ENCODE measurements at regions not wholly inside any gene's neighbourhood (a gene's known extent, or its start where the extent isn't known, plus 50 kb on each side); places are given as distances from the start of the nearest gene placed in this dataset.
"Not testable (repeated sequence)": the region's sequence is repeated elsewhere in the genome, so short reads cannot be mapped to it uniquely, and the experiment has no call there.

- no peak for DNase-seq (ENCODE audit: low read depth)
Observed at GRCh38 chr1:38746941-38747600, 112.5 kb downstream of the RRAGC start.

DNA sequence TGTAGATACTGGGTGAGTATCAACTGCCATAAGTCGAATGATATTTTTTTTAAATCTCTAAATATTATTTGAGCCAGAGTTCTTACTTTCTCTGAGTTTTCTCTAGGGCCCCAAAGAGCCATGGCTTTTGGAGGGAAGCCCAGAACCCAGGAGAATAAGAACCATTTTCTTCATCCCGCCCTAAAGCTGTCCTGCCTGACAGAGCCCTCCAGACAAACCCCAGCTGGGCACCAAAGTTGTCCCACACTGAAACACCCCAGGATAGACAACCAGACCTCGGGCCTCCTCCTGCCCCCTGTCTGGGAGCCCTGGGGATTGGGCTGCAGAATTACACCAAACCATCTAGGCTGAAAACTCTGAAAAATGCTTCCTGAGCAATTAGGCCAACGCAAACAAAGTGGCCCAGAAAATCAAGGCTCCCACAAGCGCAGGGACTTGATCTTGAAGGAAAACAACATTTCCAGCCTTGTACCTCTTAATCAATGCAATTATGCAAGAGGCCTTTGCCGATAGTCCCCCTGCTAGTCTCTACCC, 113.1 kb downstream of the RRAGC start:
- no peak for DNase-seq (ENCODE audit: low read depth)

- no peak for DNase-seq (ENCODE audit: low read depth)
Observed at GRCh38 chr1:38745476-38746401, 113.8 kb downstream of the RRAGC start.

DNA sequence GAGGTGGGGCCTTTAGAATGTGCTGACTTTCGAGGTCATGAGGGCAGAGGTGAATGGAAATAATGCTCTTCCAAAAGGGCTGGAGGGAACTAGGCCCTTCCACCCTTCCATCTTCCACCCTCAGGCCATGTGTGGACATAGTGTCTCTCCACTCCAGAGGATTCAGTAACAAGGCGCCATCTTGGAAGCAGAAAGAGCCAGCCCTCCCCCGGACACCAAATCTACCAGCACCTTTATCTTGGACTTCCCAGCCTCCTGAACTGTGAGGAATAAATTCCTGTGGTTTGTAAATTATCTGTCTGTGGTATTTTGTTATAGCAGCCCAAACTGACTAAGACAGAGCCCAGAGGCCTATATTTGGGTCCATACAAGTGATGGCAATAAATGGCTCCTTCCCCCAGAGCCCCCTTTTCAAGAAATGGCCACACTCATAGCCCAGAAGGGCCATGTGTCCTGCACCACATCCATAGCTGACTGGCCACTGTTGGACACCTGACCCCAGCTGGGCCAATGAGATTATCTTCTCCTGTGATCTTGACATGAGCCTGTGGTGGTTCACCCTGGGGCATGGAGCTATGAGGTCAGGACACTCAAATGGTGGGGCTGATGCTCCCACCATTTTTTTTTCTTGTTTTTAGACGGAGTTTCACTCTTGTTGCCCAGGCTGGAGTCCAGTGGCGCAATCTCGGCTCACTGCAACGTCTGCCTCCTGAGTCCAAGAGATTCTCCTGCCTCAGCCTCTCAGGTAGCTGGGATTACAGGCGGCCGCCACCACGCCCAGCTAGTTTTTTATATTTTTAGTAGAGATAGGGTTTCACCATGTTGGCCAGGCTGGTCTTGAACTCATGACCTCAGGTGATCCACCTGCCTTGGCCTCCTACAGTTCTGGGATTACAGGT, 114.9 kb downstream of the RRAGC start:
- no peak for DNase-seq (ENCODE audit: low read depth)

DNA sequence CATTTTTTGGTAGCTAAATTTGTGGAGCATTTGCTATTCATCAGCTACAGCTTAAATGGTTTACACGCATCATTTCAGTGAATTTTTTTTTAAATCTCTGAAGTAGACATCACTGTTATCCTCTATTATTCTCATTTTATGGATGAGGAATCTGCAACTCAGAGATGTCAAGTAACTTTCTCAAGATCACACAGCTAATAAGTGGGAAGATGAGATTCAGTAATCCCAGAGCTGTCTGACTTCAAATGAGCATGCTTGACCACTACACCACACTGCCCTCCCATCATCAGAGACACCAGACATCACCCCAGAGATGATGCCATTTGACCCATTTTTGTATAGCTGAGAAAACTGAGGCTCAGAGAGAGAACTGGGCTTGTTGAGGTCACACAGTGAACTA, 116.4 kb downstream of the RRAGC start:
- DNase-seq (ENCODE audit: low read depth), result no peak

GRCh38 chr1:38741341-38741740, 118.2 kb downstream of the RRAGC start:
- no peak for DNase-seq (ENCODE audit: low read depth)

GRCh38 chr1:38740487-38740886, 119.1 kb downstream of the RRAGC start:
- no peak for DNase-seq (ENCODE audit: low read depth)

GRCh38 chr1:38738207-38738606, 121.4 kb downstream of the RRAGC start:
- no peak for DNase-seq (ENCODE audit: low read depth)

GRCh38 chr1:38736399-38736798, 123.2 kb downstream of the RRAGC start:
- no peak for DNase-seq (ENCODE audit: low read depth)

DNA sequence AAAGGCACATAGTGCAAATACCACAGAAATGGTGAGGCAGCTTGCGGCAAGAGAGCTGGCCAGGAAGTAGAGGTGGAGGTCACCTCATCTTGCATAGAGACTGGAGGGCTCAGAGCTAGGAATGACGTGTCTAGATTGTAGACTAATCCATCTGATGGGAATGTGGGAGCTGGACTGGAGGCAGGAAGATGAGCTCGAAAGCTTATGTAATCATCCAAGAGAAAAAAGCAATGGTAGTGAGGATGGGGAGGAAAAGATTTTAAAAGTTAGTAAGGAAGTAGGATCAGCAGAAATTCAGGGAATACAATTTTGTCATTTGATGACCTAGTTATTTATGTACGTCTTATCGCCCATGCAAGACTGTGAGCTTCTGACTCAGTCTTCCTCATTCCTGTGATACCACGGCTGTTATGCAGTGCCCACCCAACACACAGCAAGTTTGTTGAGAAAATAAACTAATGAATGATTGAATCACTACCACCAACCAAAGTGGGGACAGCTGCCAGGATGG, 123.9 kb downstream of the RRAGC start:
- DNase-seq (ENCODE audit: low read depth), result no peak

DNA sequence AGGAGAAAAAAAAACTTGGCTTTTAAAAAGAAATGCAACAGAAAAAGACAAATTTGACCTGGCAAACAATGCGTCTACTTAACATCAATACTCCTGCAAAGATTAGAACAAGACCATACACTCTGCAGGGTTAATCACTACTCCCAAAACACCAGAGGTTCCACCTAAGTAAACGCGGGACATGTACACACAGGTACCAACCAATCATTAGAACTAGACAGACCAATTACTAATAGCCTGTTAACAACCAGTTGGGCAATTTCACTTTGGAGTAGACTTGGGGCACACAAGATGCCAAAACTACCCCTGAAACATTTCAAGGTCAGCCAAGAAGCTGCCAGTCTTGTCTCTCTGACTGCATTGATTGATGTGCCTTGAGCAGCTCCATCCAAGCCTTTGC, 125.8 kb downstream of the RRAGC start:
- DNase-seq (ENCODE audit: low read depth), result no peak

GRCh38 chr1:38730511-38731397, 128.8 kb downstream of the RRAGC start:
- DNase-seq (ENCODE audit: low read depth), result no peak

DNA sequence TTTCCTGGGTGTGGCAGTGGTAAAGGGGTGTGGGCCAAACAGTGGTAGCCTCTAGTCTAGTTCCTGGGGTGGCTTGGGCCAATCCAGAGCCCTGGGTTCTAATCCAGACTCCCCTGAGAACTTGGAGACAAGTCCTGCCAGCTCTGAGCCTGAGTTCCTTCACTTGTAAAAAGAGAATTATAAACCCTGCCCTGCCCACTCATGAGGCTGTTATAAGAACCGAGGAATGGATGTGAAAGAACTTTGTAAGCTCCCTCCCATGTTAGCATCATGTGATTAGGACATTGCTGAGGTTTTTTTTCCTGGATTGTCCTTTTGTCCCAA, 131.0 kb downstream of the RRAGC start:
- DNase-seq (ENCODE audit: low read depth), result no peak

DNA sequence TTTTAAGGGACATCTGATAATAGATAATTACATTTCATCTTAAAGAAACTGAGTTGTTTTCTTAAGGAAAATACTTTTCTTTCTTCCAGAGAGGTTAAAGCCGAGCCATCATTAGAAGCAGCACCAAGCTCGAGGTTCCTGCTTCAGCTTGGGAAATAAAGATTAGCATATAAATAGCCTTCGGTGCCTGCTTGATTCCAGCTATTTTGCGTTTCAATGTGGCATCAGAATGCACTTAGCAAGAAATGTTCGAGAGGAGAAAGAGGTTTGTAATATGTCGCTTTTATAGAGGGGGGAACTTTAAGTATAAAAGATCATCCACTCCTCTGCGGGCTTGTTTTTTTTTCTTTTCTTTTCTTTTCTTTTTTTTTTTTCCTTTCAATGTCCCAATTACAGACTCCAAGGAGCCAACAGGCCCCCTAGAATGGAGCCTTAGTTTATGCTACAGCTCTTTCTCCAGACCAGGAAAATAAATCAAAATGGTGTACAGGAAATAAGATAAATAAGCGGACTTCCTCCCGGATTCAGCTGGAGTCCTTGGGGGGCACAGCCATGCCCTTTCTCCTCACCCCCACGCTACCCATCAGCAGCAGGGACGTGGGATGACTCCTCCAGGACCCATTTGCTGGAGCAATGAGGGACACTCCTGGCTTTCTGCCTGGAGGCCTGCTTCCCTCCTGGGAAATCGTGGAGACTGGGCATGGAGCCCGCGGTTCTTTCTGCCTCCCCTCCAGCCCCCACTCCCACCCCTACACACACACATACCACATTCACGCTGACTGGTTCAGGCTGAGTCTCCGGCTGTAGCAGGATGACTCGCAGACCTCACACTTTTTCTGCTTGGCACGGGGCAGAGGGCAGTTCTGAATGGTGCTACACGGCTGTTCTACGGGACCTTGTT, 131.6 kb downstream of the RRAGC start:
- no peak for DNase-seq (ENCODE audit: low read depth)

- DNase-seq (ENCODE audit: low read depth), result not testable (repeated sequence)
Observed at GRCh38 chr1:38725321-38725961, 134.1 kb downstream of the RRAGC start.

DNA sequence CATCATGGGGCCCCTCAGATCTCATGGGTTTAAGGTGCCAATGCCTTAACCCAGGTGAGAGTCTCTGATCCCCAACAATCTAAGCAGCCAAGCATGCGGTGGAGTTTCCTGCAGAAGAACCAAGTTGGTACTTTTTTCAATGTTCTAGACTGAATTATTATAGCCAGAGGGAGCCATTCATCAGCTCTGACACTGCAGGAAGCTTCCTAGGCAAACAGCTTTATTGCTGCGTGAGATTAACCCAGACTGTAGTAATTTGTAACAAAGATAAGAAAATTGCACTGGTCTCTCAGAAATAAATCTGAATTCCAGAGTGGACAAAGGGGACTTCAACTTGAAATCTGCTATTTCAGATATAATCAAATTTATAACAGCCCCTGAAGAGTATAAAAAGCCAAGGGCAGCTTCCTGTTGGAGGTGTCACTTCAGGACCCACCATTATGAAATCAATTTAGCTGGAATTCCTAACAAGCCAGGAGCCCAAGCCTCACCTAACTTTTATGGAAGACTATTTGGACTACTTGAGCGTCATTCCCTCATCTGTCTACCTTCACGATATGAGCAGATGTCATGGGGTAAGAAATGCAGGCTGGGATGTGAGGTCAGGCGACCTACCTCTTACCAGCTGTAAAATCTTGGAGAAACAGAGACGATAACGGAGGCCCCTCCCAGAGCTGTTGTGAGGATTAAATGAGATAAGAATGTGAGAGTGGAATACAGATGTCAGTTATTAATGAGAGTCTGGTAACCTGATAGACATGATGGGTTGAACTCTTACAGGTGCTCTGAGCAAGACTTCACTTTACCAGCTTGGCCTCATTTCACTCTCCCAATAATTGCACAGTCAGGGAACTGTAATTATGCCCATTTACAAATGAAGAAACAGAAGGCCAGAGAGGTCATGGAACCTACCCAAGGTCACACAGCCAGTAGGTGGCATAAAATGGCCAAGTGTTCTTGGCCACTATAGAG, 135.1 kb downstream of the RRAGC start:
- DNase-seq (ENCODE audit: low read depth), result no peak

DNA sequence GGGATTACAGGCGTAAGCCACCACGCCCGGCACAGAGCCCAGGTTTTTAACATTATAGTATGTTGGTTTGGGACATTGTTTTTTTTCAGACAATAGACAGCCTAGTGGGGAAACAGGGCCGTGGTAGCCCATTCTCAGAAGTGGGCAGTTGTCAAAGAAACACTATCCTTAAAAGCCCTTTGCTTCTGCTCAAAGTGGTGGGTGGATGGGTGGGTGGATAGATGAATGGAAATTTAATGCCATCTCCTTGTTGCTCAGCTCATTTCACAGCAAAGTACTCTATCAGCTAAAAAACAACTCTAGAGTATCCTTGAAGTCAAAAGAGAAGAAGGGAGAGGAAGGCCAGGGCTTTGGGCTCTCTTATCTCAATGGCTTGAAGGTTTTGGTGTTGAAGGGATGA, 137.8 kb downstream of the RRAGC start:
- no peak for DNase-seq (ENCODE audit: low read depth)

DNA sequence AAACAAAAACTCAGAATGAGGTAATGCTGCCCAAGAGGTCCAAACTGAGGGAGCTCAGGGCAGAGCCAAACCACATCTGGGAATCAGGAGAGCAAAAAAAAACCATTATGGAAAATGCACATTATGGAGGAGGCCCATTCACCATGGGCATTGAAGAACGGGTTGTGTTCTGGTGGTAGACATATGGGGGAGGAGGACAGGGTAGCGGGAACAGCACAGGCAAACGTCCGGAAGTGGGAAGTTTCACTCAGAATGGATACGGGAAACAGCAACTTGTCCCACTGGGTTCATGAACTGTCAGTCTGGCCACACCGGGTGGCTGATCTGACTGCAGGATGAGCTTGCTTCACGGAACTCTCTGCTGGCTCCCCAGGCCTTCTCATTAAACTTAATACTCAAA, 139.7 kb downstream of the RRAGC start:
- DNase-seq (ENCODE audit: low read depth), result no peak

Measured in activated T-cell treated with anti-CD3 and anti-CD28 coated beads for 48 hours (primary cell).